CD4-positive, alpha-beta T cell treated with Interleukin-15 for 1 hour (primary cell): ENCODE measurements at regions not wholly inside any gene's neighbourhood (a gene's known extent, or its start where the extent isn't known, plus 50 kb on each side); places are given as distances from the start of the nearest gene placed in this dataset.

ENCODE experiments used
- DNase-seq: peaks from one replicate; pipeline ENCODE4 v3.0.0-alpha.2; 2020

DNA sequence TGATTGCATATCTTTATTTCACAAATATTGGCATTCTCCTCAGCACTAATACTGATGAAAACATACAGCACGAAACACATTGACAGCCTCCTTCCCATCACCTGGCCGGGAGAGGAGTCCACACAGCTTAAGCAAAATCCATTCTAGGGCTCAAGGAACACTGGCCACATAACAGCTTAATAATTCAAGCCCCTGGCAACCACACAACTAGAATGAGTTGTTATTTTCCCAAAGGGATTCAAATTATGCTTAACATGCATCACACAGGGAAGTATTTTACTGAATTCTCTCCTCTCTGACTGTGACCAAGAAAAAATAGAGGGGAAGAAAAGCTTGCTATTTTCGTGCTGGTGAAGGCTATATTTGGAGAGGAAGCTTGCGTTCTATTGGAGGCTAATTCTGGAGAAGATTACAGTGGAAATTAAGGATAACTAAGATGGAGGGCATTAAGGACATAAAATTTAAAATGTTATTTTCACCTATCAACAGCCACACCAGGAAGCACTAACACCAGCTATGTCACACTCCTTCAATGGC is 198.5 kb downstream of the ADGRG6 start:
- DNase-seq: no peak

DNA sequence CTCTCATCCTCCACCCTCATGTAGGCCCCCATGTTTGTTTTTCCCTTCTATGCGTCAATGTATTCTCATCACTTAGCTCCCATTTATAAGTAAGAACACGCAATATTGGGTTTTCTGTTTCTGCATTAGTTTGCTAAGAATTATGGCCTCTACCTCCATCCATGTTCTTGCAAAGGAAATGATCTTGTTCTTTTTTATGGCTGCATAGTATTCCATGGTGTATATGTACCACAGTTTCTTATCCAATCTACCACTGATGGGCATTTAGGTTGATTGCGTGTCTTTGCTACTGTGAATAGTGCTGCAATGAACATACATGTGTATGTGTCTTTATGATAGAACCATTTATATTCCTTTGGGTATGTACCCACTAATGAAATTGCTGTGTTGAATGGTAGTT is 200.0 kb downstream of the ADGRG6 start:
- no peak for DNase-seq

DNA sequence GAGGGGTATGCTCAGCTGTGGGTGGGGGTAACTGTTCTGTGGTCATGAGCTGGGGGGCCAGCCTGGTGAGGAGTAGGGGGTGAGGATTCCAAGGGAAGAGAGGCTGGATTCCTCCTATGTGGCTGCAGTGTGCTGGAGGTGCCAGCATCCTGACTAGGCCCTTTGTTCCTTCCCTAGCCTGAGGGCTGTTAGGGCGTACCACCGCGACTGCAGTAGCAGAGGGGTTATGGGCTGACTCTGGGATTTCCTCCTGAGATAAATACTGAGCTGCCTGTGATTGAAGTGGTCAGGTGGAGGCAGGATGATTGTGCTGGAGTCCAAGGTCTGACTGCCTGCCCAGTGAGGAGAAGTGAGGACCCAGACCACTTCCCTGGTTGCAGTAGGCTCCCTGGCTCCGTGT is 205.3 kb downstream of the ADGRG6 start:
- no peak for DNase-seq

DNA sequence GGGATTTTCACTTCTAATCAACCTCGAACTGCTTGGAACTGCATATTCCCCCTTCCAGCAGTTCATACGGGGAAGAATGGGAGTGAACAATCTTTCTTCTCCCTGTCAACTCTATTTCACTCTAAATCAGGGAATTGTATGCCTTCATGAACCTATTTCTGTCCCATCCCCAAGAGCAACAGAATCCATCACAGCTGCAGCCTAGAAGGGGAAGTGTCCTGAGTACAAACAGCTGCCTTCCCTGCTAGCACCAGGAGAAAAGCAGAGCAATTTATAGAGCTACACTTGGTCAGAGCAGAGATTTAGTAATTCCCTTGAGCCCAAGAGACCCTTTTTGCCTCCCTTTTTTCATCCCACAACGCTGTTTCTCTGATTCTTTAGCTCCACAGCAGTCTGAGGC is 208.4 kb downstream of the ADGRG6 start:
- DNase-seq: no peak

DNA sequence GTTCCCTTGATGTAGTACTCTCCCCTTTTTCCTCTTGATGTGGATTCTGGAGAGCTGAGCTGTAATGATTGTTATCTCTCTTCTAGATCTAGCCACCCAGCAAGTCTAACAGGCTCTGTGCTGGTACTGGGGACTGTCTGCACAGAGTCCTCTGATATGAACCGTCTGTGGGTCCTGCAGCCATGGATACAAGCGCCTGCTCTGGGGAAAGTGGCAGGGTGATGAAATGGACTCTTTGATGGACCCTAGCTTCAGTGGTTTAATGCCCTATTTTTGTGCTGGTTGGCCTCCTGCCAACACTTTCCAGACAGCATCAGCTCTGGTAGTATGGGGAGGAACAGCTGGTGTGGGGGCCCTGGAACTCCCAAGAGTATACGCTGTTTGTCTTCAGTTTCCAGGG is 216.3 kb downstream of the ADGRG6 start:
- DNase-seq: no peak

DNA sequence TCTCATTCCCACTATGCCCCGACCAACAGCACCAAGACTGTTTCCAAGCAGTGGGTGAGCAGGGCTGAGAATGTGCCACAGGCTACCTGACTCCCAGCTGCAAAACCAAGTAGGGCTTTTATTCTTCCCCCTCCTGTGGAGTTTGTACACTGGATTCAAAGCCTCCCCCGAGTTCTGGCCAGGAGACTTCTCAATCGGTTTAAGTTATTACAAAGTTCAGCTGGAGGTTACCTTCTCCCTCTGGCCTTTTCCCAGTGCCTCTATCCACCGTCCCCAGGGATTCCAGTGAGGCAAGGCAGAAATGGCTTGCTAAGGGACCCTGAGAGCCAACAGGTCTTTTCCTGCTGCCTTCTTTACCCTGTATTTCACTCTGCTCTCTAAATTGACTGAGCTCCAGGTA is 217.0 kb downstream of the ADGRG6 start:
- no peak for DNase-seq

DNA sequence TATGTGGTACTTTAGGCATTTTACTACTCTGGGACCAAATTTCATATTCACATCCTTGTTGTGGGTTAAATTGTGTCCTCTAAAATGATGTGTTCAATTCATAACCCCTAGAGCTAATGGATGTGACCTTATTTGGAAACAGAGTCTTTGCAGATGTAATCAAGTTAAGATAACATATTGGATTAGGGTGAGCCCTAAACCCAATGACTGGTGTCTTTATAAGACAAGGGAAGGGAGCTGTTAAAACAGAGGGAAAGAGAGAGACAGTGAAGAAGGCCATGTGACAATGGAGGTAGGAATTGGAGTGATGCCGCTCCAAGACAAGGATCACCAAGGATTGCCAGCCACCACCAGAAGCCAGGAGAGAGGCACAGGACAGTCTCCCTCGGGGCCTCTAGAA is 220.0 kb downstream of the ADGRG6 start:
- DNase-seq: no peak

DNA sequence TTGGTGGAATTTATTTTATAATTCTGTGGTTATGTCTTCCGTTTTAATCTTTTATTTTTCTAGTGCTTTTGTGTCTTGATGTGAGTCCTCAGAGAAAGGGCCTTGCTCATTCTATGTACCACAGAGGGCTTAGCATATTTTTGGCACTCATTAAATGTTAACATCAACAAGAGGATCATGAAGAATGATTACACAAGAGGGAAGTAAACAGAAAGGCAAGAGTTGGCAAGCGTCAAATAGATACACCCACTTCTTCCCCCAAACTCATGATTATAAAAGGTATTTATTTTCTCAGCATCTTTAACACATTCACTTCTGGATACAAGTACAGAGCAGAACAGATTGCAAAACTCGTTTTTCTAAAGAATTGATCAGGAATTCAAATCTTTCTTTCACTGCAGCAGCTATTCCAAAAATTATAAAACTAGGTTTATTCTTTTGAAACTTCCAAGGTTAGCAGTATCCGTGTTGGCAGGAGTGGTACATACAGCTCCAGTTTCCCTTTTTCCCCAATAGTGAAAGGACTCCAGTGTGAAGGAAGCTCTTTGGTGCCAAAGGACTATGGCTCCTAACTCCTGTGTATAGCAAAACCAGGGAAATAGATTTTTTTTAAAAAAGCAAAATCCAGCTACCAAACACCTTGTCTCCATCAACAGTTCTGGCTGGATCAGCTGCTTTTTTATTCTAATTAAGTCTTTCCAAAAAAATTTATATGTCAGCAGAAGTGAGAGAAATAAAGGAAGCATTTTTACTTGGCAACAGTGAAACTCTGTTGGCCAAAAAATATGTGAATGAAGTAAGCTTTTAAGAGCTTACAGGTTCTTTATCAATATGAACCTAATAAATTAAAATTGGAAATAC is 221.9 kb downstream of the ADGRG6 start:
- DNase-seq: no peak

DNA sequence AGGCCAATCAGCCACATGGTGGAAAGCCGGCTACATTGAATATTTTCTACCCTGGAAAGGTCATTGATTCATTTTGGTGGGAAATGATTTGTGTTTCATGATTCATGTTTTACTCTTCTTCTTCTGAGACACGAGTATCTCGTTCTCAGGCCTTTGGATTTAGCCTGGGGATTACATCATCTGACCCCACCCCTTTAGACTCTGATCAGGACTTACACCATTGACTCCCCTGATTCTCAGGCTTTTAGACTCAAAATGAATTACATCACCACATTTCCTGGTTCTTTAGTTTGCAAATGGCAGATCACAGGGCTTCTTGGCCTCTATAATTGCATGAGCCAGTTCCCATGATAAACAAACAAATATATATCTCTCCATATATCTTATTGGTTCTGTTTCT is 228.8 kb downstream of the ADGRG6 start:
- no peak for DNase-seq

DNA sequence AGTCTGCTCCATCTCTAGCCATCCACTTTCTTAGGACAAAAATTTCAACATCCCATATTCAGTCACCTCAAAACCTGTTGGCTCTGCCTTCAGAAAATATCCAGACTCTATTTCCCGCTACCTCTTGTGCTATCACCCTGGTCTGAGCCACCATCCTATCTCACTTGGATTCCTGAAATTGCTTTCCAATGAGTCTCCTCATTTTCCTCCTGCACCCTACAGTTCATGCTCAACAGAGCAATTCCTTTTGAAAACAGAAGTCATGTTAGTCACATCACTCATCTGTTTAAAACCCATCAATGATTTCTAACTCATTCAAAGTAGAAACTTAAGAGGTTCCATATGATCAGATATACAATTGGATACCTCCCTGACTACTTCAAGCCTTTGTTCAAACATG is 229.9 kb downstream of the ADGRG6 start:
- DNase-seq: no peak

DNA sequence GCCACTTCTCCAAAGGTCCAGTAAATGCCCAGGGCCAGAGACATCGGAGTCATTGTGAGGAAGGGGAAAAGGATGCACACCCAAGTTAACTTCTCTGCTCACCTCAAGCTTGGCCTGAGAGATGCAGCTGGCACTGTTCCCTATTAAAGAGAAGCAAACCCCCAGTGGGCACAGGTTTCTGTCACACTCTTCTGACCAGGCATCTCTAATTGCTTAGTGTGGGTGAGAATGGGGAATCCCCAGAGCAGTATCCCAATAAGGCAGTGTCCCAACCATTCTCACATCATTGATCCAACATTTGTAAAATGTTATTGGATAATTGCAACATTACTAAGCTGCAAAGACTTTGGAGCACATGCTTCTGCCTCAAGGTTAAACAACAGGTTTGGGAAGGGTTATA is 232.3 kb downstream of the ADGRG6 start:
- no peak for DNase-seq

DNA sequence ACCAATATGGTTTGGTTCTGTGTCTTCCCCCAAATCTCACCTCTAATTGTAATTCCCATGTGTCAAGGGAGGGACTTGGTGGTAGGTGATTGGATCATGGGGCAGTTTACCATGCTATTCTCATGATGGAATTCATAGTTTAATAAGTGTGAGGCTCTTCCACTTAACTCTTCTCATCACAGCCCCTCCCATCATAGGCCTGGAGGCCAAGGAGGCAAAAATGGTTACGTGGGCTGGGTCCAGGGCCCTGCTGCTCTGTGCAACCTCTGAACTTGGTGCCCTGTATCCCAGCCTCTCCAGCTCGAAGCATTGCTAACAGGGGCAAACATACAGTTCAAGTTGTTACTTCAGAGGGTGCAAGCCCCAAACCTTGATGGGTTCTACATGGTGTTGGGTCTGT is 232.7 kb downstream of the ADGRG6 start:
- no peak for DNase-seq

DNA sequence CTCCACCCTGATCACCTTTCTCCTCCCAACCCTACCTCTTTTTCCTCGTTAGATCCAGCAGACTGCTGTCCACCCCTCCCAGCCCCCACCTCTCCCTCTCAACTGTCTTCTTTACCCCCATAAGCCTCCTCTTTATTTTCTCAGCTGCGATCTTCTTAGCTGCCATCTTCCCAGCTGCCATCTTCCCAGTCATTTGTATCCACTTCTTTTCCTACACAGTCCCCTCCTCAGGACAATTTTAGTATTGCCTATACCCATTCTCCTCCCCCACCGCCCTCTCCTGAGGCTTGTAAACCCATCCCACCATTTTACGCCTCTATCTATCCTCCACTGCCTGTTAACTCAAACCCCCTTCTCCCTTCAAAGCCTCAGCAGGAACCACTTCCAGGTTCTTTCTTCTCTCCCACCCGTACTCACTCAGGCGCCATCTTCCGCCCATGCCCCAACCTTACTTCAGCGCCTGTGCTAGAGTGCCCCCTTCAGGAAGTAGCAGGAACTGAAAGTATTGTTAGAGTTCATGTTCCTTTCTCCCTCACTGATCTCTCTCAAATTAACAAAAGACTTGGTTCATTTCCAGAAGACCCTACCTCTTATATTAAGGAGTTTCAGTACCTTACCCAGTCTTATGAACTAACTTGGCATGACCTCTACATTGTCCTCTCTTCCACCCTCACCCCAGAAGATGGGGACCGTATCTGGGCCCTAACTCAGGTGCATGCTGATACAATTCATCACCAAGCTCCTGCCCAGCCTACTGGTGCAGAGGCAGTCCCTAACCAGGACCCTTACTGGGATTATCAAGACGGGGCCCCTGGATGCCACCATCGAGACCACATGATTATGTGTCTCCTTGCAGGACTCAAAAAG is 236.0 kb downstream of the ADGRG6 start:
- no peak for DNase-seq

DNA sequence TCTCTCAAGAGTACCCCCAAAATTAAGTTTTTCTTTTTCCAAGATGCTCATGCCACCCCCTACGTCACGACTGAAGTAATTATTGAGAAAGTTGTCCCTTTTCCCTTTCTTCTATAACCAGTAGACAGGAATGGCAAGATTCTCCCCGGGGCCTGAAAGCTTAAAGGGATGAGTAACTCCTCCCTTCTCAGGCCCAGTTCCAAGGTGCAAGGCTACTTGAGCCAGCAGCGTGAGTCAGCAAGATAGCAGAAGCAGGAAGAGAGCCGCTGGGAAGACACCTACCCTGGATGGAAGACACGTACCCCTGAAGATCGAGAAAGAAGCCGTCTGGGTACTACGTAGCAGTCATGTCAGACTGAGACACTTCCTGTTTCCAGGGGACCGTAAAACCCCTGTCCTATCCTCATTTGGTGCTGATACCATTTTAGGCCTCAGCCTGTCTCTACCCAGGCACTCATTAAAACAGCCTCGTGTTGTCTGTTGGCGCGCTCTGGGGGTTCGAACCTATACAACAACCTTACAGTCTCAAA is 241.0 kb downstream of the ADGRG6 start:
- DNase-seq: no peak

DNA sequence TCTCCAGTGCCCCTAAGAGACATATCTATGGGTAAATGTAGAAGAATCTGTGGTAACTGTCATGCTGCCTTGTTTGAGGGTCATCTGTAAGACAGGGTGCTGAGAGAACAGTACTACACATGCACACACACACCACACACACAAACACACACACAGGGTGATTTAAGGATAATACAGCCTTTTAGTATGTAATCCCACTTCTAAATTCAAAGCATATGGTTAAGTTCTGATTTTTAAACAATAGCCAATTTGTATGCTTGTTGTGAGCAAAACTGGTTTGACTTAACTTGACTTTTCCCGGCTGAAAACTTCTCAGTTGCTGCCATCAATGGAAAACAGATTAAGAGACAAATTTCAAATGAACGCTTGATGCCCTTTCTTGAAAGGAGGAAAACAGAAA is 241.8 kb downstream of the ADGRG6 start:
- no peak for DNase-seq

DNA sequence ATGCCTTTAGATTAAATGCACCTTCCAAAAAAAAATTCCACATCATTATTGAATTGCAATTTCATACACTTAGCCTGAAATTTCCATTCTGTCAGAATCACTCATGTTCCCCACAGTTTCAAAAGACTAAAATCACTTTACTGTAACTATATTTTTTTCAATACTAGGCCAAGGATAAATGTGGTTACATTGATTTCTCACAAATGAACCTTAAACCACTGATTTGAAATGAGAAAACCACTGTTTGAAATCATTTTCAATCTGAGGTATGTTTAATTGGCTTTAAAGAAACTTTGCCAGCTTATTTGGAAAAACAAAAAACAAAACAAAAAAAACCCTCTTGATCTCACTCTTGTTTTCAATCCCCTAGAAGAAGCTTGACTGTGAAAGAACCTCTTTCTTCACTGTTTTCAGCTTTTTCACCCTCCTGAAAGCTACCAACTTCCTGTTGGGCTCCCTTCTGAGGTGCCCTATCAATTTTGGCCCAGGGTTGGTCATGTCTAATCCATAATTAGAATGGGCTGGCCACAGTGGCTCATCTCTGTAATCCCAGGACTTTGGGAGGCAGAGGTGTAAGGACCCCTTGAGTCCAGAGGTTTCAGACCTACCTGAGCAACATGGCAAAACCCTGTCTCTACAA is 242.5 kb downstream of the ADGRG6 start:
- DNase-seq: no peak

DNA sequence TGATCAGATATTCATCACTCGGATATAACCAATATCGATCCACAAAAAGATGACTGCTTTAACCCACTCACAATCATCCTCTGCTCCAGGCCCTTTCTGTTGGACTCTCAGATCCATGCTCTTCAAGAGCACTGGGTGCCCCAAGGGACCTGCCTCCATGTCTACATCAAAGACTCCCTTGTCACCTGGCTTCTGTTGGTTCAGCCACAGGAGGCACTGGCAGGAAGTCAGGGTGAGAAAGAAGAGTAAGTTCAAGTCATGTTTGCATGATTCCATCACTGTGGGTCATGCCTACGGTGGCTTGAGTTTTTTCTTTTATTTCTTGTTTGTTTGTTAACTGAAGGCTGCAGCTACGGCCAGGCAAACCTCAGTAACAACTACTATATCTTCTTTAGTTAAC is 243.3 kb downstream of the ADGRG6 start:
- no peak for DNase-seq

DNA sequence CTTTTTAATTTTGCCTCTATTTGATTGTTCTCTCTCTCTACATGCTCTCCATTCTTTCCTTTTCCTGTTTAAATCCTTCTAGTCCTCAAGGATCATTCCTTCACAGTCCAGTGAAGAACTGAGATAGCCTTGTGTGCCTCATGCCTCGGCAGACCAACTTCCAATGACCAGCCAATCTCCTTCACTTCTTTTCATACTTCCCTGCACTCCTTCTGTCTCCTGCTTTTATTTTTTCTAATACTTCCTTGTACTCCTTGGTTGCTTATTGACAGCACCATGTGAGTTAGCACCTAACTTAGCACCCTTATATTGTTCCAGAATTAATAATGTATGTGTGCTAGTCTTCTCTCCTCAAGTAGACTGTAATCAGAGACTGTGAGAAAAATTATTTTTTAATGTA is 246.8 kb downstream of the ADGRG6 start:
- DNase-seq: no peak

DNA sequence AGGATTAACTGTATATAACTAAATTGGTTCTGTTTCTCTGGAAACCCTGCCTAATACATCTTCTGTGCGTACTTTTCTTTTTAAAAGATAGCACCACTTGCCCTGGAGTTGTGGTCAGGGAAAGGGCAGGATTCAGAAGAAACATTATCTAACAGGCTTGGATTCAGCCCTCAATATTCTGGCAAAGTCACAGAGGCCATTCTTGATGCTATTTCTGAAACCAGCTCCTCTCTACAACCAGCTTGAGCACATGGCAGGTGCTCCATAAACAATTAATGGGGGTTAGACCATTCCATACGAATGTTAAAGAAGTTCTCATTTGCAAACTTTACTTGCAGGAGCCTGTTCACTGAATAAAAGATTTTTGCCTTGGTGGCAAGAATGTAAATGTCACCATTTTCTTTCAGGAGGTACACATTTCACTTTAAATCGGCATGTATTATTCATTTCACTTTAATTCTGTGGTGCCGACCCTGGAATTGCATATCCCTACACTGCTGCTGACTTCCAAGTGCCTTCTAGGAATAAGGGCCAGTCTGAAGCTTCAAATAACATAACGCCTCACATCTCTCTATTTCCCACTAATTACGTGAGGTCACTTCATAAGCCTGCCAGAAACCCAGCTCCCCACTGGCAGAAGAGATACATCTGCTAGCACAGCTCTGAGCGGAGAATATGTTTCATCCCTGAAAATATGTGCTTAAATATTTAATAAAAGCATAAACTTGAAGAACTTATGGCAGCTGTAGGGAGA is 248.7 kb downstream of the ADGRG6 start:
- no peak for DNase-seq

DNA sequence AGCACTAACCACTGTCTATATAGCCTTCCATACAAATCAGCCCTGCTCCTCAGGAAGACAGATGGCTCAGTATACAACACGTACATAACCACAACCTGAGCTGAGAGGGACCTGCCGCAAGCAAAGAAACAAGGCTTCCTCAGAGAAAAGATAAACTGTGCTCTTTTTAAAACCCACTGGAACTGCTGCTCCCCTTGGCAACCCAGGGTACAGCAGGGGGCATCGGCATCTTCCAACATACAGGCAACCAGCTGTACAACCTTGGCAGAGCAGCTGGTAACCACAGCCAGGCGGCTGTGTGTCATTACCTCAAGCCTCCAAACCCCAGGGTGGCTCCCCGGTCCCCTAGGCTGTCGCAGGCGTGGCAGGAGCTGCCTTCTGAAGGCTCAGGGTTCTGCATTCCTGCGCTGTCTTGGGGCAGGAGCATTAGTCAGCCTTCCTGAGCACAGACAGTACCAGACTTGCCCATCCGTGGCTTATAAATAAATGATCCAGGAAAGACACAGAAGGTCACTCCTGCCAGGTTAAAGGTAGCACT is 249.5 kb downstream of the ADGRG6 start:
- DNase-seq: peak; percentile 37

DNA sequence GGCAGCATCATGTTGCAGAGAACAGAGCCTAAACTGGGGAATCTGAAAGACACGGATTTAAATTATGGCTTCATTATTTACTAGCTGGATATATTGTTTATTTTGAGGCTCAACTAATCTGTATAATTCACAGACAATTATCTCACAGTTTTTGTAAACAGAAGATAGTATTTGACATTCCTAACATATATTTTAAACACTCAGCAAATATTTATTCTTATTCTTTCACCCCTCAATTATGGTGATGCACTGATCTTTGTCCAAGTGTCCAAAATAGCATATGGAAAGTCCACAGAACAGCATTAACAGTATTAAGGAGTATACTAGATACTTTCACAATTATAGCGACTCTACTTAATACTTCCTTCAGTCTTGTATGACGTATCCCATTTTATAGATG is 257.0 kb downstream of the ADGRG6 start:
- no peak for DNase-seq
